Stimulated activated CD4-positive, alpha-beta T cell treated with anti-CD3 and anti-CD28 coated beads, Interleukin-1b, Interleukin-23, amount 100 ng/mL, for 4 hours (primary cell): ENCODE measurements at regions not wholly inside any gene's neighbourhood (a gene's known extent, or its start where the extent isn't known, plus 50 kb on each side); places are given as distances from the start of the nearest gene placed in this dataset.
A peak's percentile ranks its signal among the peaks of the same experiment; 100 is the strongest.
"Not testable (repeated sequence)": the region's sequence is repeated elsewhere in the genome, so short reads cannot be mapped to it uniquely, and the experiment has no call there.

Source experiments
- DNase-seq, 2 donors: peaks; one replicate each; pipeline ENCODE4 v3.0.0-alpha.2; 2020; ENCODE audit warnings: low read depth in 2 of 2

GRCh38 chr1:200496937-200497336, 87.1 kb upstream of the ZNF281 start:
- DNase-seq: no peak

- no peak for DNase-seq
Observed at GRCh38 chr1:200495901-200496300, 86.1 kb upstream of the ZNF281 start.

GRCh38 chr1:200493344-200493743, 83.5 kb upstream of the ZNF281 start:
- no peak for DNase-seq

- no peak for DNase-seq
Observed at GRCh38 chr1:200491103-200491502, 81.3 kb upstream of the ZNF281 start.

GRCh38 chr1:200490183-200490582, 80.3 kb upstream of the ZNF281 start:
- no peak for DNase-seq

- peak in 1 of 2 donors; percentile 20 for DNase-seq
Observed at GRCh38 chr1:200488375-200489165, 78.7 kb upstream of the ZNF281 start.

- no peak for DNase-seq
Observed at GRCh38 chr1:200487650-200488049, 77.8 kb upstream of the ZNF281 start.

- no peak for DNase-seq
Observed at GRCh38 chr1:200486634-200487033, 76.8 kb upstream of the ZNF281 start.

- DNase-seq: not testable (repeated sequence)
Observed at GRCh38 chr1:200484438-200484946, 74.7 kb upstream of the ZNF281 start.

GRCh38 chr1:200483491-200484143, 73.8 kb upstream of the ZNF281 start:
- DNase-seq: peak in 1 of 2 donors; percentile 15

GRCh38 chr1:200480964-200481363, 71.1 kb upstream of the ZNF281 start:
- DNase-seq: no peak

GRCh38 chr1:200479816-200480215, 70.0 kb upstream of the ZNF281 start:
- no peak for DNase-seq

- no peak for DNase-seq
Observed at GRCh38 chr1:200478945-200479558, 69.2 kb upstream of the ZNF281 start.

GRCh38 chr1:200478239-200478623, 68.4 kb upstream of the ZNF281 start:
- no peak for DNase-seq

- no peak for DNase-seq
Observed at GRCh38 chr1:200474633-200475032, 64.8 kb upstream of the ZNF281 start.

- no peak for DNase-seq
Observed at GRCh38 chr1:200473698-200474371, 64.0 kb upstream of the ZNF281 start.

- no peak for DNase-seq
Observed at GRCh38 chr1:200471739-200472138, 61.9 kb upstream of the ZNF281 start.

GRCh38 chr1:200468264-200469001, 58.6 kb upstream of the ZNF281 start:
- no peak for DNase-seq

GRCh38 chr1:200464784-200465400, 55.1 kb upstream of the ZNF281 start:
- DNase-seq: no peak
